Endothelial cell of umbilical vein (primary cell): ENCODE measurements at regions not wholly inside any gene's neighbourhood (a gene's known extent, or its start where the extent isn't known, plus 50 kb on each side); places are given as distances from the start of the nearest gene placed in this dataset.

Experiments
- BruUV-seq: library from RNA; stranded (reverse); fragments of 400-500 nt; replicated peaks from 2 replicates; lab custom pipeline; 2021; lab: Mats Ljungman, UMichigan
- CTCF ChIA-PET: fragments of 300-600, 350-600 bp; sonication (Branson Sonifier 250); formaldehyde crosslinking; loops from one replicate; lab custom pipeline; 2021; ENCODE audit warnings: antibody characterized with exemption, inconsistent platforms; lab: Charles Lee
- POLR2A ChIA-PET: fragments of 300-600, 350-600 bp; sonication (Branson Sonifier 250); formaldehyde crosslinking; loops from one replicate; lab custom pipeline; 2021; ENCODE audit warnings: antibody characterized with exemption, inconsistent platforms; lab: Charles Lee
- DNase-seq: peaks from one replicate; pipeline ENCODE4 v3.0.0-alpha.2; 2011; ENCODE audit warnings: low read depth, low spot score
- FAIRE-seq: peaks from 2 replicates; lab custom pipeline; 2011; peaks lifted over from hg19 to GRCh38; lab: Jason Lieb, UNC
- H2AFZ ChIP-seq: 2 replicates; pipeline ENCODE4 v1.6.0; 2012; ENCODE audit warnings: low read depth, low read length, control low read depth, inconsistent platforms
- H3K27ac ChIP-seq: 2 replicates; pipeline ENCODE4 v1.5.1; 2011; ENCODE audit warnings: low read depth, mild to moderate bottlenecking, control low read depth, low read length, moderate library complexity; ENCODE audit not compliant: insufficient read depth
- H3K27me3 ChIP-seq, 2 experiments: 2 replicates each; pipeline versions ENCODE4 v1.6.0 to v1.6.1; 2011; ENCODE audit warnings: low read length in 2 of 2, mixed read lengths in 1 of 2; ENCODE audit not compliant: control insufficient read depth in 2 of 2, insufficient read depth in 2 of 2
- H3K36me3 ChIP-seq, 2 experiments: 2 replicates in 1 of 2; 3 replicates in 1 of 2; pipeline ENCODE4 v1.5.1; 2011; ENCODE audit warnings: low read length in 2 of 2, mild to moderate bottlenecking in 1 of 2, moderate library complexity in 1 of 2; ENCODE audit not compliant: control insufficient read depth in 2 of 2, insufficient read depth in 2 of 2; ENCODE audit errors: extremely low read depth in 1 of 2
- H3K4me1 ChIP-seq: 3 replicates; pipeline ENCODE4 v1.5.1; 2011; ENCODE audit warnings: mild to moderate bottlenecking, low read length; ENCODE audit not compliant: control insufficient read depth, insufficient read depth; ENCODE audit errors: extremely low read depth
- H3K4me2 ChIP-seq: 2 replicates; pipeline ENCODE4 v1.6.1; 2011; ENCODE audit warnings: low read length, control low read depth, mixed read lengths; ENCODE audit not compliant: insufficient read depth
- H3K4me3 ChIP-seq, 3 experiments: fragments of 200-600 bp in 1 of 3; sonication (generic), shearing (Covaris generic) in 1 of 3; replicated peaks in 1 of 3; 2 replicates each; pipeline ENCODE4 v1.5.1; 2011 to 2016; ENCODE audit warnings: control low read depth in 3 of 3, low read length in 3 of 3, mild to moderate bottlenecking in 2 of 3, inconsistent platforms in 1 of 3, low read depth in 1 of 3, moderate library complexity in 1 of 3; ENCODE audit not compliant: insufficient read depth in 1 of 3
- H3K79me2 ChIP-seq: 2 replicates; pipeline ENCODE4 v1.6.0; 2012; ENCODE audit warnings: low read length, inconsistent platforms; ENCODE audit not compliant: control insufficient read depth, insufficient read depth
- H3K9ac ChIP-seq: replicated peaks from 2 replicates; pipeline ENCODE3; 2011; ENCODE audit warnings: low read length, control low read depth; ENCODE audit not compliant: insufficient read depth; ENCODE audit errors: extremely low read depth
- H3K9me1 ChIP-seq: replicated peaks from 3 replicates; pipeline ENCODE4 v1.6.0; 2011; ENCODE audit warnings: mild to moderate bottlenecking, low read length; ENCODE audit not compliant: control insufficient read depth, insufficient read depth; ENCODE audit errors: extremely low read depth
- H3K9me3 ChIP-seq: replicated peaks from 2 replicates; pipeline ENCODE4 v1.5.1; 2012; ENCODE audit warnings: low read length, inconsistent platforms; ENCODE audit not compliant: control insufficient read depth, insufficient read depth
- H4K20me1 ChIP-seq: replicated peaks from 2 replicates; pipeline ENCODE3; 2011; ENCODE audit warnings: mild to moderate bottlenecking, low read length; ENCODE audit not compliant: control insufficient read depth, insufficient read depth; ENCODE audit errors: extremely low read depth
- EZH2 ChIP-seq: IDR thresholded peaks from 2 replicates; pipeline ENCODE4 v1.6.1; 2012; ENCODE audit warnings: borderline replicate concordance, low read depth, mild to moderate bottlenecking, moderate library complexity, low read length, inconsistent platforms; ENCODE audit not compliant: severe bottlenecking
- FOS ChIP-seq: IDR thresholded peaks from 2 replicates; pipeline ENCODE4 v1.6.1; 2011; ENCODE audit warnings: mild to moderate bottlenecking, low read length, moderate library complexity, borderline replicate concordance; ENCODE audit not compliant: insufficient read depth
- GATA2 ChIP-seq: IDR thresholded peaks from 2 replicates; pipeline ENCODE4 v1.7.0; 2011; ENCODE audit warnings: low read depth, mild to moderate bottlenecking, moderate library complexity, mixed read lengths, low read length; ENCODE audit not compliant: insufficient read length, insufficient read depth
- JUN ChIP-seq: IDR thresholded peaks from 2 replicates; pipeline ENCODE4 v1.6.1; 2011; ENCODE audit warnings: borderline replicate concordance, low read depth; ENCODE audit not compliant: insufficient read length, insufficient read depth
- POLR2AphosphoS5 ChIP-seq: IDR thresholded peaks from 2 replicates; pipeline ENCODE4 v1.6.1; 2012; ENCODE audit warnings: low read depth, mild to moderate bottlenecking, control low read depth, low read length, moderate library complexity; ENCODE audit not compliant: insufficient read depth
- dilution Hi-C: fragments of 300-500 bp; cut with MboI; formaldehyde crosslinking; loops from one replicate; pipeline ENCODE4 v1.15.0; 2019; ENCODE audit warnings: low sequenced_read_pairs; ENCODE audit not compliant: extremely low pct_ligation_motif_present
- intact Hi-C: fragments of 100-400 bp; cut with micrococcal nuclease; formaldehyde crosslinking; loops from one replicate; pipeline ENCODE4 v1.10.0; 2022
- TF ChIP-seq, protein P1 (sequence below), 2 donors: IDR thresholded peaks; 1 replicate in 1 of 2; 2 replicates in 1 of 2; pipeline ENCODE4 v1.5.1; 2011; ENCODE audit warnings: low read length in 2 of 2, mild to moderate bottlenecking in 2 of 2, moderate library complexity in 2 of 2, control low read depth in 1 of 2, inconsistent platforms in 1 of 2, low read depth in 1 of 2; ENCODE audit not compliant: insufficient read depth in 1 of 2; ENCODE audit errors: extremely low read depth in 1 of 2
- TF ChIP-seq, protein P2 (sequence below): IDR thresholded peaks from 2 replicates; pipeline ENCODE4 v1.6.1; 2011; ENCODE audit not compliant: insufficient read depth, insufficient read length

DNA sequence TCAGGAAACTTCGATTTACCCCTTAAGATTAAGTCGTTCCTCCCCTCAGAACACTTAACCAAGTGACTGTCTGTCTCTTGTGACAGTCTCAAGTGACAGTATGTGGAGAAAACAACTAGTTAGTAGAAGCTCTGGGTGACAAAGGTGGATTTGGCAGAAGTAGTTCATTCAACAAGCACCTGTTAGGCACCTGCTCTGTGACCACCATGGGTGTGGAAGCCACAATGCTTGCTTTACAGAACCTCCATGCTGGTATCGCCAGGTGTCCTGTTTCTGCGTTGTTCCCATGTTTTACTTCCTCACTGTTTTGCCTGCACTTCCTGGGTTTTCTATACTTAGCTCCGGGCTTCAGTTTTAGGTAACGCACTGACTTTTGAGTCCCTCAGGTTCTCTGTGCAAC lies 337.4 kb upstream of the DCC start:
- H3K27me3 ChIP-seq, result no peaks in the 10 kb centered on the region
- H3K4me3 ChIP-seq, result no peak overlapping the region
- ChIA-PET CTCF (no interaction called here), POLR2A (no interaction called here)
- H3K9ac ChIP-seq, result no peak overlapping the region
- DNase-seq, result no peak
- peaks cover 4% of the 10 kb centered on the region for H3K9me3 ChIP-seq
- no peaks in the 10 kb centered on the region for H4K20me1 ChIP-seq
- H2AFZ ChIP-seq, result no peak overlapping the region
- H3K4me2 ChIP-seq, result no peak overlapping the region
- no peak for TF ChIP-seq EZH2
- TF ChIP-seq POLR2AphosphoS5, result no peak
- TF ChIP-seq JUN, result no peak
- TF ChIP-seq, protein P1, sequence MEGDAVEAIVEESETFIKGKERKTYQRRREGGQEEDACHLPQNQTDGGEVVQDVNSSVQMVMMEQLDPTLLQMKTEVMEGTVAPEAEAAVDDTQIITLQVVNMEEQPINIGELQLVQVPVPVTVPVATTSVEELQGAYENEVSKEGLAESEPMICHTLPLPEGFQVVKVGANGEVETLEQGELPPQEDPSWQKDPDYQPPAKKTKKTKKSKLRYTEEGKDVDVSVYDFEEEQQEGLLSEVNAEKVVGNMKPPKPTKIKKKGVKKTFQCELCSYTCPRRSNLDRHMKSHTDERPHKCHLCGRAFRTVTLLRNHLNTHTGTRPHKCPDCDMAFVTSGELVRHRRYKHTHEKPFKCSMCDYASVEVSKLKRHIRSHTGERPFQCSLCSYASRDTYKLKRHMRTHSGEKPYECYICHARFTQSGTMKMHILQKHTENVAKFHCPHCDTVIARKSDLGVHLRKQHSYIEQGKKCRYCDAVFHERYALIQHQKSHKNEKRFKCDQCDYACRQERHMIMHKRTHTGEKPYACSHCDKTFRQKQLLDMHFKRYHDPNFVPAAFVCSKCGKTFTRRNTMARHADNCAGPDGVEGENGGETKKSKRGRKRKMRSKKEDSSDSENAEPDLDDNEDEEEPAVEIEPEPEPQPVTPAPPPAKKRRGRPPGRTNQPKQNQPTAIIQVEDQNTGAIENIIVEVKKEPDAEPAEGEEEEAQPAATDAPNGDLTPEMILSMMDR (IDR thresholded peaks at IDR 0.05; ENCODE audit: extremely low read depth in 1 of 2, insufficient read depth in 1 of 2, low read depth in 1 of 2, low read length in 2 of 2), result no peak
- TF ChIP-seq FOS, result no peak
- TF ChIP-seq, protein P2, sequence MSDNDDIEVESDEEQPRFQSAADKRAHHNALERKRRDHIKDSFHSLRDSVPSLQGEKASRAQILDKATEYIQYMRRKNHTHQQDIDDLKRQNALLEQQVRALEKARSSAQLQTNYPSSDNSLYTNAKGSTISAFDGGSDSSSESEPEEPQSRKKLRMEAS, result no peak
- H3K27ac ChIP-seq, result no peak overlapping the region
- intact Hi-C loops, result no loop called here
- dilution Hi-C loops, result no loop called here
- no peaks in the 10 kb centered on the region for H3K36me3 ChIP-seq
- H3K79me2 ChIP-seq, result no peaks in the 10 kb centered on the region
- H3K4me1 ChIP-seq, result no peaks in the 10 kb centered on the region
- no TSS peak for BruUV-seq
- H3K9me1 ChIP-seq, result no peaks in the 10 kb centered on the region
- FAIRE-seq, result no peak

DNA sequence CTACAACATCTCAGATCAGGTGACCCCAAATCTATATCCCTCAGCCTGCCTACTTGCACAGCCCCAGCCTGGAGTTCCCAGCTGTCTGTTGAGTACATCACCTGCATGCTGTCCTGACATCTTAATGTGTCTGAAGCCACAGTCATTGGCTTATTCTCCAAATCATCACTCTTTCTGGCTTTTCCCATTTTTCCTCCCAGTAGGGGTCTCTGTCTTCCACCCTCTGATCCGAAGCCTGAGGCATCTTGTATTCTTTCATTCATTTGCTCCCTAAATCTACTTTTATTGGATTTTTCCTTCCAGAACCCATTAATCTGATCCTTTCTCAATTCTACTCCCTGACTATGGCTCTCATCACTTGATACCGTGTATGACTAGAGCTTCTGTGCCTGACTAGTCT lies 332.9 kb upstream of the DCC start:
- TF ChIP-seq POLR2AphosphoS5, result no peak
- TF ChIP-seq GATA2, result no peak
- POLR2A ChIA-PET, result no interaction called here
- intact Hi-C loops (no loop called here), dilution Hi-C loops (no loop called here)
- no peak overlapping the region for H3K4me3 ChIP-seq
- CTCF ChIA-PET, result no interaction called here
- no peak overlapping the region for H3K9ac ChIP-seq
- no peak overlapping the region for H3K4me2 ChIP-seq
- H4K20me1 ChIP-seq, result no peaks in the 10 kb centered on the region
- FAIRE-seq (no peak), DNase-seq (no peak)
- no peaks in the 10 kb centered on the region for H3K79me2 ChIP-seq
- no peaks in the 10 kb centered on the region for H3K36me3 ChIP-seq
- no peak overlapping the region for H2AFZ ChIP-seq
- no peaks in the 10 kb centered on the region for H3K9me1 ChIP-seq
- no peaks in the 10 kb centered on the region for H3K4me1 ChIP-seq
- no TSS peak for BruUV-seq
- no peaks in the 10 kb centered on the region for H3K9me3 ChIP-seq
- no peaks in the 10 kb centered on the region for H3K27me3 ChIP-seq
- H3K27ac ChIP-seq, result no peak overlapping the region
